ENCODE measurements at regions not wholly inside any gene's neighbourhood (a gene's known extent, or its start where the extent isn't known, plus 50 kb on each side); places are given as distances from the start of the nearest gene placed in this dataset.

DNA sequence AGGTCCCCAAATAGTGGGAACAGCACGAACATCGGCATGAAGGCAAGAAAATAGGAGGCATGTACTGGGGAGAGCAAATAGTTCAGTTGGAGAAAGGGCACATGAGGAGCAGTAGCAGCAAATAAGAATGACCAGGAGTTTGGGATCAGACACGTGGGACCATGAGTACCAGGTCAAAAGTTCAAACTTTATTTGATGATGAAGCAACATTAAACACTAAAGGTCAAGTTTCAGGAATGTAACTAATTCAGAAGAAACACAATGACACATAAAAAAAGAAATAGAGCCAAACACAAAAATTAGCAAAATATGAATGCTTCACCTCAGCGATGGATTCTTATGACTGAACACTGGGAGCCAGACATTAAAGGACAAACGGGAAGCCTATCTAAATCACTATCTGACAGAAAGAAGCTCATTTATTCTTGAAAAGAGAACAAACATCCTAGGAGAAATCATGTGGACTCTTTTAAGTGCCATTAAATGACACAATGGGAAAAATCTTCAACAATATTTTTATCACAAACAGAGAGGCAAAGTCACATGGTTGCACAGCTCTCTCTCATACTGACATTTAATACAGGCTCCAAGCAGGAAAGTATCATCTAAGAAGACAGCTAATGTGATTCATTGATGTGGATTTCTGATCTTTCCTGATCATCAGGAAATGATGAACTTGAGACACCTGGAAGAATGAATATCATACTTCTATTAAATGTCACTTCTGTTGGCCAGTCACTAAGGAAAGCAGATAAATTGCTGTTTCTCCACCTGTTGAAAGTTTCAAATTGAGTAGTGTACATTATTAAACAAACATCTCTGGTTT lies 216.9 kb upstream of the THBS1 start:
- DNase-seq = no peak

DNA sequence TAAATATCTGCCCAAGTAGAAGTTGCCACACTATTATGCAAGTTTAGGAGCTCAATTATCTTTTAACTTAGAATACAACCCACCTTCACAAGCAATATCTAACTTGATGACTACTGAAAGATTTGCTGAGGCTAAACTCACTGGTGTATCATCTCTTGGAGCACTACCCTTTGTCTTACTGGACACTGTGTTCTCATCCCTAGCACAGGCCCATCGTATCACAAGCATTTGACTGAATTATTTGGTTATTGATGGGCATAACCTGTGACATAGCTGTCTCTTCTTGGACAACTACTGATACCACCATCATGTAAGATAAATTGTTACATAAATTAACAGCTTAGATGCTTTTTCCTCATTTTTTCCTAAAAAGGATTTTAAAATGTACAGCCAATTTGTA lies 216.2 kb upstream of the THBS1 start:
- no peak for DNase-seq

DNA sequence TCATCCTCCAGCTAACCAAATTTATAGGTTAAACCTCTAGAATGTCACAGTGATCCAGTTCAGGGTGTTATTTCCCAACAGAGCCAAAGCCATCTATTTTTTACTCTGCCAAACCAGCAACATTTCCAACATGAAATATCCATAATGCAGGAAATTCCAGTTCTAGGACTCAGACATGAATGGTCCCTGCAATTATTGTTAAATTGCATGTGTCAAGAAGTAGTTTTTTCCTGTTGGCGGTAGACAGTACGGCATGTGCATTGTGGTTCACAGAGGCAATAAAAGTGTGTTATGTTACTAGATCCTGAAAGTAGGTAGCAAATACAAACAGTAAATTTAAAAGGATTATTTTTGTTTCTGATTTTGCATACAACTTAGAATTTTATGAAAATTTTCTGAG lies 215.7 kb upstream of the THBS1 start:
- no peak for DNase-seq

GRCh38 chr15:39365873-39366272 lies 215.0 kb upstream of the THBS1 start:
- no peak for DNase-seq

DNA sequence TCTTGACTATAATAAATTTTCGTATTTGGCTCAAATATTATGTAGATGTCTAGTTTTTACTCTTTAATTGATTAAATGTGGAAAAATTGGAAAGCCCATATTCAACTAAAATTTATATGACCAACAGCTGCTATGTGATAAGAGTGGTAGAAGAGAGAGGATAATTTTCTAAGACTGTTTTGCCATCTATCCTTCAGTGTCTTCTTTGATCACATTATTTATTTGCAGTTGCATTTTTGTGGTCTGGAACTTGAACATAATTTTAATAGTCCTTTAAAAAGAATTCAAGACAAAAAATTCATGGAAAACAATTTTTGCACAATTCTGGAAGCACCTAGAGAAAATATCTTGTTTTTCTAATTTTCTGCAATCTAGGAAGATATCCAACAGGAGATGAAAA lies 213.3 kb upstream of the THBS1 start:
- DNase-seq = no peak

GRCh38 chr15:39369768-39370167 lies 211.1 kb upstream of the THBS1 start:
- no peak for DNase-seq

DNA sequence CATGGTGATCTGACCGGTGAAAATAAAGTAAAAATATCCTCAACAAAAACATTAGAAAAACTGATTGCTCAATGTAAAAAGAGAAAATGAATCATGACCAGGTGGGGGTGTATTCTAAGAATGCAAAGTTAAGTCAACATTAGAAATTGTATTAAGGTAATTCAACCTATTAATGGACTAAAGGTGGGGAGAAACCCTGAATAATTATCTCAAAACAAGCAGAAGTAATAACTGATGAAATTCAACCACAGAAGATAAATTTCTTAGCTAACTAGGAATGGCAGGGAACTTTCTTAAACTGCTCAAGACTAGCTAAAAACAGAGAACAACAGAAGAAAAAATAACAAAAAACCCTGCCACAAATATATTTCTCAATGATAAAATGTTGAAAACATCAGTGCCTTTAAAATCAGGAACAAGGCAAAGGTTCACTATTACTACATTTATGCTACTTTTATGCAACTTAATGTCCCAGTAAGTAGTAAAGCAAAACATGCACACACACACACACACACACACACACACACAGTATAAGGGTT lies 204.4 kb upstream of the THBS1 start:
- DNase-seq = no peak

DNA sequence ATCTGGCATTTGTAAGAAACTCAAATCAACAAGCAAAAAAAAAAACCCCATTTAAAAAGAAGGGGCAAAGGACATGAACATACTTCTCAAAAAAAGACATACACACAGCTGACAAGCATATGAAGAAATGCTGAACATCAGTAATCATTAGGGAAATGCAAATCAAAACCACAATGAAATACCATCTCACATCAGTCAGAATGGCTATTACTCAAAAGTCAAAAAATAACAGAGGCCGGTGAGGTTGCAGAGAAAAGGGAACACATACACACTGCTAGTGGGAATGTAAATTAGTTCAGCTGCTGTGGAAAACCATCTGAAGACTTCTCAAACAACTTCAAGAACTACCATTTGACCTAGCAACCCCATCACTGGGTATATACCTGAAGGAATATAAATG lies 199.4 kb upstream of the THBS1 start:
- DNase-seq = no peak

- no peak for DNase-seq
Measured at GRCh38 chr15:39388118-39388517, 192.8 kb upstream of the THBS1 start.

DNA sequence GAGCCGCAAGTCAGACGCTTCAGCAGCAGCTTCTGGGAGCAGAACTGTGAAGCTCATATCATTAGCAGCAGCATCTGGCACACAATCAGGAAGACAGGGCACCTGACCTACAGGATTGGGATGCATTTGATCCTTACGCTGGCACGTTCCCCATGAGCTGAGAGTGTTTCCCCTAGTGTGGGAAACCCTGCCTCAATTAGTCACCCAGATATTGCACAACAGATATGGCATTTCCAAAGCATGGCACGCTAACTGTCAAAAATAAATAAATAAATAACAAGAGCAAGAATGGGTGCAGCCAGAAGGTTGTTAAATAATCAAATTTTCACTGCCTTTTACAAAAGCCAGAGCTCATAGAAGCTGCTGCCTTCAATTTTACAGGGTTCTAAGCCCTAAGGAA lies 189.6 kb upstream of the THBS1 start:
- DNase-seq = no peak

GRCh38 chr15:39392469-39393047 lies 188.3 kb upstream of the THBS1 start:
- no peak for DNase-seq

DNA sequence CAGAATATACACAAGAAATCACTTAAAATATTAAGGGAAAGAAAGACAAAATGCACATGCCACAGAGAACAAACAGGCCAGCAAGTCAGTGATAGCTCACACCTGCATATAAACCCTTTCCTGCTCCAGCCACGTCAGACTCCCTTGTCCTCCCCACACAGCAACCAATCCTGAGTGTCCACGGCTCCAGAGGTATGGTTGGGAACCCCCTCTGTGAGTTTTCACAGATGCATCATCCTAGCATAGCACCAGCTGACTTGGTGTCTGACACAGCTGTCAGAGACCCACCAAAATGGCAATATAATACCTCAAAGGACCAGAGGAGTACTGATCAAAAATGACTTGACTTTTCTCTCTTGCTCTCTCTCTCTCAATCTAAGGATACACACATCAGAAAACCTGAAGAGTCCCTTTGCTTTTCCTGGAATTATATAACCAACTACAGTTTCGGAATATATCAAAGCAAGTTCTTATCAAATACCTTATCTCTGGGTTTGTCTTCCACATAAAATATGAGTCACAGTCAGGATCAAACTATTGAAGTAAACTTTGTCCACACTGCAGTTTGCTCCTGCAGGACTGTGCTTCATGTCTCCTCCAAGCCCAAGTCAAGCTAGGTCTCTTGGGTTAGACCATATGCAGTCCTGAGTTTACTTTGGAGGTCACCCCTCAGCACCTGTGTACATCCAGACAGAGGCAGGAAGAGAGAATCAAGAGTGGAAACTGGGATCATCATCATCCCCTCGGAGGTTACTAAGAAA lies 187.1 kb upstream of the THBS1 start:
- DNase-seq = no peak

DNA sequence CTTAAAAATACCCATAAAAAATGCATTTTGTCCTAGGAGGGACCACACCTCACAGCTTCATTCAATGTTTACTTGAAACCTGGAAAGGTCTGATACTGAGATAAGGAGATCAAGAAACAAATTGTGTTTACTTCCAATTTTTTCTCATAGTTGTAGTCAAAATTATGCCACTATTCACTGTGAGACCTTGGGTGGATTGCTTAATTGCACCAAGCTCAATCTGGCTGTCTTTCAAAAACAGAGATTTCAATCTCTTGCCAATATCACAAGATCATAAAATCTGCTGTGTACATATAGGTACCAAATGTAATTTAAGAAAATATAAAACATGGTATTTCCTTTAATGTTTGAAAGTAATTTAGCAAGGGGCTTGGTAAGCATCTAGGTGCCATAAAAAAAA lies 186.4 kb upstream of the THBS1 start:
- DNase-seq = no peak

GRCh38 chr15:39396979-39397615 lies 183.8 kb upstream of the THBS1 start:
- DNase-seq = no peak

- DNase-seq = no peak
Measured at GRCh38 chr15:39397883-39398282, 183.0 kb upstream of the THBS1 start.

GRCh38 chr15:39399600-39399999 lies 181.3 kb upstream of the THBS1 start:
- no peak for DNase-seq

DNA sequence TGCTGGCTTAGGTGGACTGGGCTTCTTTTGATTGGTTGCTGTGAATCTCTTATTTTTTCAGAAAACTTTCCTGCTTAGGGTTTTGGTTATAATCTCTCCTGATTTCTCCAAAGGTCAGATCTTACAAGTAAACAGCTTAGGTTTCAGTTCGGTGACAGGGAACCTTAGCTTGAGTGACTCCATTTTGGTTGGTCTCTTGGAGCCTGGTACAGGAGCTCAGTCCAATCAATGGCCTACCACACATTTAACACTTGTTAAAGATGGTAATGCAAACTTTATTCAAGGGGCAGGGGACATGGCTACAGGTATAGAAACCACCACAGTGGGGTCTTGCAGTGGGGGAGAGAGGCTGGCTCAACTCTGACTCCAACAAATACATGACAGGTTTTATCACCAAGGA lies 180.9 kb upstream of the THBS1 start:
- DNase-seq = no peak

- no peak for DNase-seq
Measured at GRCh38 chr15:39400821-39401550, 179.9 kb upstream of the THBS1 start.

- DNase-seq = no peak
Measured at GRCh38 chr15:39403640-39404117, 177.2 kb upstream of the THBS1 start.

DNA sequence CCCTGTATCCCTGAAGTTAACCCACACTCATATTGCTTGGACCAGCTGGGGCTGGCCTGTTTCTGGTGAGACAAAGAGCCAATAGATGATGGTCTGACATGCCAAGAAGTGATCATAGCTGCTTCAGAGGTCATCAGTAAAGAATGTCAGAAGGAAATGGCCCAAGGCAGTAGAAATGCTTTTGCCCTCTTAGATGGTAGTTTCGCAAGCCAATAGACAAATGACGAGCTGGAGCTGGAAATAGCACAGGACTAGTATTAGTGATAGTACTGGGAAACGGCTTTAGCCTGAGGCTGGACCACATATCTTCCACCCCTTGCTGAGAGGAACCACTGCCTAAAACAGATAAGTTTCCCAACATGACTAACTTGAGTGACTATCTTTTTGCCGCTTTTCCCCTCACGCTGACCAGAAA lies 176.1 kb upstream of the THBS1 start:
- no peak for DNase-seq

GRCh38 chr15:39406485-39406884 lies 174.4 kb upstream of the THBS1 start:
- no peak for DNase-seq

GRCh38 chr15:39407116-39407515 lies 173.8 kb upstream of the THBS1 start:
- DNase-seq = no peak
